ENCODE measurements at regions not wholly inside any gene's neighbourhood (a gene's known extent, or its start where the extent isn't known, plus 50 kb on each side); places are given as distances from the start of the nearest gene placed in this dataset.

- no peak for TF ChIP-seq CTCF (IDR thresholded peaks at IDR 0.05)
- no peak for TF ChIP-seq POLR2AphosphoS5 (IDR thresholded peaks at IDR 0.05)
These were observed 95.7 kb upstream of the ZNF648 start for GRCh38 chr1:182157187-182157586.
